Skeletal muscle satellite cell (primary cell): ENCODE measurements at regions not wholly inside any gene's neighbourhood (a gene's known extent, or its start where the extent isn't known, plus 50 kb on each side); places are given as distances from the start of the nearest gene placed in this dataset.
"Not testable (repeated sequence)": the region's sequence is repeated elsewhere in the genome, so short reads cannot be mapped to it uniquely, and the experiment has no call there.

ENCODE experiments used
- H3K27me3 ChIP-seq: 2 replicates; pipeline ENCODE4 v1.7.0; 2013; ENCODE audit warnings: low read length; ENCODE audit not compliant: control insufficient read depth, insufficient read depth
- H3K36me3 ChIP-seq: 2 replicates; pipeline ENCODE4 v1.7.0; 2013; ENCODE audit warnings: mild to moderate bottlenecking, control low read depth, low read length; ENCODE audit not compliant: insufficient read depth
- H3K4me1 ChIP-seq: 2 replicates; pipeline ENCODE4 v1.7.0; 2013; ENCODE audit warnings: low read length; ENCODE audit not compliant: control insufficient read depth, insufficient read depth
- H3K4me2 ChIP-seq: 2 replicates; pipeline ENCODE4 v1.7.0; 2013; ENCODE audit warnings: mild to moderate bottlenecking, low read length
- H3K4me3 ChIP-seq: 2 replicates; pipeline ENCODE4 v1.7.0; 2013; ENCODE audit warnings: low read length
- H3K9ac ChIP-seq: 2 replicates; pipeline ENCODE4 v1.7.0; 2013; ENCODE audit warnings: mild to moderate bottlenecking, low read depth, low read length, moderate library complexity
- H3K9me3 ChIP-seq: replicated peaks from 2 replicates; pipeline ENCODE4 v1.7.0; 2013; ENCODE audit warnings: mild to moderate bottlenecking, control low read depth, low read length

DNA sequence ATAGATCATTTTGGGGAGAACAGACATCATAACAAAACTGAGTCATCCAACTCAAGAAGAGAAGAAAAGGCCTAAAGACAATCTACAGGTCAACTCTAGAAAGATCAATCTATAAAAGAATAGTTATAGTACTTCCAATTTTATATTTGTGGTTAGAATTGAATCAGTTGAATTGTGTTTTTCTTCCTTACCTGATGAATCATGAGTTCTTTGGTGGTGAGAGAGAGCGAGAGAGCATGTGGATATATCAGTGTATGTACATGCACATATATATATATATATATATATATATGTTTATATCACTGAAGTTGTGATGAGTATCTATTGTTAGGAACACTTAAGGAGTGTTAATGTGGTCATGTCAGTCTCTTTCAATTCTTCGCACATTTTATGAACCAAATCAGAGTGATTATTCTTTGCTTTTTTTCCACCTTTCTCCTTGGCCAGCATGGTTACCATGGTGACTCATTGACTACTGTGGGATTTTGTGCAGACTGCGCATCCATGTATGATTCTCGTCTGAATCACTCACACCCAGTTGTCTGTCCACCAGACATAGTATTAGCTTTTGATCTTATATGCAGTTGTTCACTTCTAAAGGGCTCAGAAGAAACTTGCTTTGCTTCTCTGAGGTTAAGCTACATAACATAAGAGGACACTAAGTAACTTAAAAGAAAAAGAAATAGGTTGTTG lies 90.4 kb upstream of the RAB40AL start:
- Histone ChIP-seq H3K9ac (peak overlapping the region; percentile 37), H3K9me3 (no peaks in the 10 kb centered on the region), H3K36me3 (no peaks in the 10 kb centered on the region), H3K4me2 (peak overlapping the region; percentile 57), H3K27me3 (no peaks in the 10 kb centered on the region), H3K4me1 (peaks cover 16% of the 10 kb centered on the region), H3K4me3 (no peak overlapping the region)

DNA sequence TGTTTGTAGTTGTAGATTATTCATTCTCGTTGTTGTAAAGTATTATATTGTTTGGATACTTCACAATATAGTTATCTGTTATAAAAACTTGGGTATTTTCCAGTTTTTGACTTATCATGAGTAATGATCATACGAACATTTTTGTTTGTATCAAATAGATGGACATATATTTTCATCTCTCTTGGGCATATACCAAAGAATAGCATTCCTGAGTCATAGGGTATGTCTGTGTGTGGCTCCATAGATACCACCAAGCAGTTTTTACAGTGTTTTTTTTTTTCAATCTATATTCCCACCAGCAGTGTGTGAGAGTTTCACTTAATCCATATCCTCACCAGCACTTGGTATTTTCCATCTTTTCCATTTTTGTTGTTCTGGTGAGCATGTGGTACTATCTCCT lies 89.7 kb upstream of the RAB40AL start:
- no peaks in the 10 kb centered on the region for H3K9me3 ChIP-seq
- H3K27me3 ChIP-seq = no peaks in the 10 kb centered on the region
- peak overlapping the region; percentile 37 for H3K9ac ChIP-seq
- H3K36me3 ChIP-seq = no peaks in the 10 kb centered on the region
- no peak overlapping the region for H3K4me3 ChIP-seq
- H3K4me1 ChIP-seq = peaks cover 16% of the 10 kb centered on the region
- peak overlapping the region; percentile 57 for H3K4me2 ChIP-seq

DNA sequence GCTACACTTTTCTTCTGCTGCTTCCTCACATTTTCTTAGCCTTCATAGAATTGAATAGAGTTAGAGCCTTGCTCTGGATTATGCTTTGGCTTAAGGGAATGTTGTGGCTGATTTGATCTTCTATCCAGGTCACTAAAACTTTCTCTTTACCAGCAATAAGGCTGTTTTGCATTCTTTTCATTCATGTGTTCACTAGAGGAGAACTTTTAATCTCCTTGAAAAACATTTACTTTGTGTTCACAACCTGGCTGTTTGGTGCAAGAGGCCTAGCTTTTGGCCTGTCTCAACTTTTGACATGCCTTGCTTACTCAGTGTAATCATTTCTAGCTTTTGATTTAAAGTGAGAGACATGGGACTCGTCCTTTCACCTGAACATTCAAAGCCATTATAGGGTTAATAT lies 87.7 kb upstream of the RAB40AL start:
- Histone ChIP-seq H3K4me2 (no peak overlapping the region), H3K9ac (no peak overlapping the region), H3K27me3 (no peaks in the 10 kb centered on the region), H3K36me3 (no peaks in the 10 kb centered on the region), H3K4me1 (peaks cover 16% of the 10 kb centered on the region), H3K9me3 (no peaks in the 10 kb centered on the region), H3K4me3 (no peak overlapping the region)

DNA sequence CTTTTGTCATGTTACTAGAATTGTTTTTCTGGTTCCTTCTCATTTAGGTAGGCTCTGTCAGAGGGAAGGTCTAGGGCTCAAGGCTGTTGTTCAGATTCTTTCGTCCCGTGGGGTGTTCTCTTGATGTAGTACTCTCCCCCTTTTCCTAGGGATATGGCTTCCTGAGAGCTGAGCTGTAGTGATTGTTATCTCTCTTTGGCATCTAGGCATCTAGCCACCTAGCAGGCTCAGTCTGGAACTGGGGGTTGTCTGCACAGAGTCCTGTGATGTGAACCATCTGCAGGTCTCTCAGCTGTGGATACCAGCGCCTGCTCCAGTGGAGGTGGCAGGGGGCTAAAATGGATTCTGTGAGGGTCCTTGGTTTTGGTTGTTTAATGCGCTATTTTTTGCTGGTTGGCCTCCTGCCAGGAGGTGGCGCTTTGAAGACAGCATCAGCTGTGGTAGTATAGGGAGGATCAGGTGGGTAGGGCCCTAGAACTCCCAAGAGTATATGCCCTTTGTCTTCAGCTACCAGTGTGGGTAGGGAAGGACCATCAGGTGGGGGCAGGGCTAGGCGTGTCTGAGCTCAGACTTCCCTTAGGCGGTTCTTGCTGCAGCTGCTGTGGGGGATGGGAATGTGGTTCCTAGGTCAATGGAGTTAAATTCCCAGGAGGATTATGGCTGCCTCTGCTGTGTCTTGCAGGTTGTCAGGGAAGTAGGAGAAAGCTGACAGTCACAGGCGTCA lies 78.1 kb upstream of the RAB40AL start:
- not testable (repeated sequence) for H3K36me3 ChIP-seq, H3K9me3 ChIP-seq, H3K4me3 ChIP-seq, H3K27me3 ChIP-seq, H3K4me2 ChIP-seq, H3K4me1 ChIP-seq, H3K9ac ChIP-seq

DNA sequence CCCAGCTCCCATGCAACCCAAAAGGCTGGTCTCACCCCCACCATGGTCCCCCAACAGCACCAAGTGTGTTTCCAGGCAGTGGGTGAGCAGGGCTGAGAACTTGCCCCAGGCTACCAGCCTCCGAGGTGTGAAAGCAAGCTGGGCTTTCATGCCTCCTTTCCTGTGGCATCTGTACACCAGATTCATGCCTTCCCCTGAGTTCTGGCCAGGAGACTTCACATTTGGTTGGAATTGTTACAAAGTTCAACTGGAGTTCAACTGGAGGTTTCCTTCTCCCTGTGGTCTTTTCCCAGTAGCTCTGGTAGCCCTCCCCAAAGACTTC lies 77.6 kb upstream of the RAB40AL start:
- H3K27me3 ChIP-seq = no peaks in the 10 kb centered on the region

DNA sequence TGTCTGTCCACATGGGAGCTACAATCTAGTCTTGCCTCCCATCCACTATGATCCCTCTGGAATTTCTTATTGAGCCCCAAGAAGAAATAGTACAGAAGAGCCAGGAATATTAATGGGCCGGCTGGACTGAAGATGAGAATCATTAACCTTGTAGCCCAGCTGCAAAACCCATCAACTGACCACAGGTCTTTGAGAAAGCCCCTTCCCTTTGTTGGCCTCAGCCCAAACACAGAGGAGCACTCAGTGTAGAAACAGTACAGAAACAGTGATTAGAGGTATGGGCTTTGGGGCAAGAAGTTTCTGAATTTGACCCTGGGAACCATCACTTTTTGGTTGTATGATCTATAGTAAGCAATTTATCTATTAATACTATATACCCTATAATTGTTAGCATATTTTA lies 76.8 kb upstream of the RAB40AL start:
- Histone ChIP-seq H3K9me3 (no peaks in the 10 kb centered on the region), H3K27me3 (no peaks in the 10 kb centered on the region), H3K4me3 (no peak overlapping the region), H3K4me2 (no peak overlapping the region), H3K4me1 (no peaks in the 10 kb centered on the region), H3K36me3 (no peaks in the 10 kb centered on the region), H3K9ac (no peak overlapping the region)

More for the DNA sequence above, 77.6 kb upstream of the RAB40AL start:
- Histone ChIP-seq H3K36me3 (no peaks in the 10 kb centered on the region), H3K4me2 (no peak overlapping the region), H3K9me3 (no peaks in the 10 kb centered on the region), H3K4me3 (no peak overlapping the region), H3K9ac (no peak overlapping the region), H3K4me1 (no peaks in the 10 kb centered on the region)

DNA sequence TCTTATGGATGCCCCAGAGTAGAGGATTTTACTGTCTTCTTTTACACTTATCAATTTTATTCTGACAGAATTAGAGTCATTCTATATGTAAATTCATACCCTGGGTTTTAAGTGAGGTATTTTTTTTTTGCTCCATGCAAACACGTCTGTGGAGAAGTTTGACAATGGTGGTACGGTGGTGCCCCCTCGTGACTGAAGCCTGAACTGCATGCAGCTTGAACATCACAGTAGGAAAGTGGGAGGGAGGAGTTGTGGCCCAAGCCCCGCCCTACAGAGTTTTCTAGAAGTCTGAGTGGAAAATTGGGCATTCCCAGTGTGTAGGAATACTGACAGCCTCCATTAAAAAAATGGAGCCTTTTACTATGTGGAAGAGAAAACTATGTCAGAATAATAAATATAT lies 73.3 kb upstream of the RAB40AL start:
- no peak overlapping the region for H3K9ac ChIP-seq
- H3K4me1 ChIP-seq = no peaks in the 10 kb centered on the region
- no peaks in the 10 kb centered on the region for H3K36me3 ChIP-seq
- no peak overlapping the region for H3K4me2 ChIP-seq
- H3K9me3 ChIP-seq = no peaks in the 10 kb centered on the region
- H3K27me3 ChIP-seq = no peaks in the 10 kb centered on the region
- H3K4me3 ChIP-seq = no peak overlapping the region

DNA sequence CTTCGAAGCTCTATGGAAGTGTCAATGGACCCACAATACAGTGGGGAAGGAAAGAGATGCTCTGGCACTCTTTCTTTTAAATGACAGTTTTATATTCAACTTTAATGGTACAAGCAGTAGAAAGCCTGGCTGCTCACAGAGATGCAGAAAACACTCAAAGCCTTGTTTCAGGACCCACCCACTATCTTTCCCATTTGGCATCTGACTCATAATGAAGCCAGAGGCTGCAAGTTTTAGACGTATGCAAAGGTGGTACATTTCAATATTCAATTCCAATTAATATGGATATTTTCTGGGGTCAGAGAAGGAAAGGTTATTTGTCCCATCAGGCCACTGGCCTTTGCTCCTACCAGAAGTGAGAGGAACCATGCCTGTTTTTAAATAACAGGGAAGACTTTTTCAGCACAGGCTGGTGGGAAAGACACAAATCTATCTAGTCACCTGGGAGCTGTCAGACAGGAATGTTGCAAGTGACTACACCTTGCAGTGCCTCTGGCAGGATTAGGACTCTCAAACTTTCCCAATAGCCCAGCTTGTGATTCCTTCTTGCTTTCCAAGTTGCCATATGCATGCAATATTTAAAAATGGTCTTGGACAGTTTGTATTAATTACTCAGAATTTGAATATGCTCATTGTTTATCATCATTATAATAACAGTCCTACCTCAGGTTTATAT lies 70.0 kb upstream of the RAB40AL start:
- H3K36me3 ChIP-seq = no peaks in the 10 kb centered on the region
- no peak overlapping the region for H3K9ac ChIP-seq
- no peak overlapping the region for H3K4me2 ChIP-seq

DNA sequence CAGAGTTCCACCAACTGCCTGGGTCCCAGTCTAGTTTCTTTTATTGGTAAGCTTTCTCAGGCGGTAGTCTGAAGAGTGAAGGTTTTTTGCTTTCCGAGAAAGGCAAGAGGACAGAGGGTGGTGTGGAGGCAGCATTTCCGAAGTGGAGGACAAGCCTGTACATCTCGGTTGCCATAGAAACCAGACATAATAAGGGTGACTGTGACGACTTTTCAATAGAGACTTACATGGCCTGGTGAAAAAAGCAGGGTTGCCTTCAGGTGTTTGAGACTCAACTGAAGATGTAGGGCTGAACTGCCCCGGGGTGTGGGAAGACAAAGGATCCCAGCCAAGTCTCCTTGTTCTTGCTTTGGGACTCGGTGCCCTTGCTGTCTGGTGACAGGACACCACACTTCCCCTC lies 53.6 kb upstream of the RAB40AL start:
- H3K27me3 ChIP-seq = no peaks in the 10 kb centered on the region
- peaks cover 4% of the 10 kb centered on the region for H3K36me3 ChIP-seq
- no peaks in the 10 kb centered on the region for H3K9me3 ChIP-seq
- H3K9ac ChIP-seq = no peak overlapping the region
- H3K4me3 ChIP-seq = no peak overlapping the region
- no peaks in the 10 kb centered on the region for H3K4me1 ChIP-seq
- no peak overlapping the region for H3K4me2 ChIP-seq

More for the DNA sequence above, 70.0 kb upstream of the RAB40AL start:
- Histone ChIP-seq H3K4me3 (no peak overlapping the region), H3K4me1 (no peaks in the 10 kb centered on the region), H3K9me3 (no peaks in the 10 kb centered on the region), H3K27me3 (no peaks in the 10 kb centered on the region)
